ENCODE measurements at regions not wholly inside any gene's neighbourhood (a gene's known extent, or its start where the extent isn't known, plus 50 kb on each side); places are given as distances from the start of the nearest gene placed in this dataset.
"Not testable (repeated sequence)": the region's sequence is repeated elsewhere in the genome, so short reads cannot be mapped to it uniquely, and the experiment has no call there.

DNA sequence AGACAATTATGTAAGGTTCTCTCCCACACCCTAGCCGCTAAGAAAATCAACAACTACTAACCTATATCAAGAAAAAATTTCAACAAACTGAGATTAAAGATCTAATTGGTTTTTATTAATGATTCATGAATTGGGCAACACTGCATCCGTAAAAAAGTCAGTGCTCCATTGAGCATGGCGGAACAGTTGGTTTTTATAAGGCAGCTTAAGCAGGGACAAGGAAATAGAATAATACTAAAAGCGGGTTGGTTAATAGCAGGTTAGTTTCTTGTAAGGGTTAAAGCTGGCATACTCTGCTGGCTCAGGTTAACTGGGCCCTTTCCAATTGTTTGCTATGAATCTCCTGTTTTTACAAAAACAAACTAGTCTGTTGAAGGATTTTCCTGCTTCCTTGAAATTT, 202.3 kb upstream of the RASGEF1B start:
- DNase-seq (ENCODE audit: low read depth) = no peak

GRCh38 chr4:81668328-81668727, 196.6 kb upstream of the RASGEF1B start:
- not testable (repeated sequence) for DNase-seq (ENCODE audit: low read depth)

GRCh38 chr4:81667539-81667938, 195.8 kb upstream of the RASGEF1B start:
- no peak for DNase-seq (ENCODE audit: low read depth)

DNA sequence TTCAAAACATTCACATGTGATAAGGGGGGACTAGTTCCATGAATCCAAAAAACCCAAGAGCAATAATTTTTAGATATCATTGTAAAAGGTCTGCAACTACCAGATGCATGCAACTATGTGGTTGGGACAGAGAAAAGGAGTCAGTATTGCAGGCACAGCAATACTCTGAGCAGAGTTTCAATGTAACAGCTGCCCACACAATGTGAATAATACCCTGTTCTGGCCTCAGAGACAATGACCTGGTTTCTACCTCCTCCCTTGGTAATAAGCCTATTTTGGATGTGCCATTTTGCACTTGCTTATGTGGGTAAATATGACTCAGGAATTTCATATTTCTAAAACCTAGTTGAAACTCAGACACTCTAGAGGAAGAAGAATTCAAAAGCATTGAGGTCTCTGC, 194.8 kb upstream of the RASGEF1B start:
- no peak for DNase-seq (ENCODE audit: low read depth)

DNA sequence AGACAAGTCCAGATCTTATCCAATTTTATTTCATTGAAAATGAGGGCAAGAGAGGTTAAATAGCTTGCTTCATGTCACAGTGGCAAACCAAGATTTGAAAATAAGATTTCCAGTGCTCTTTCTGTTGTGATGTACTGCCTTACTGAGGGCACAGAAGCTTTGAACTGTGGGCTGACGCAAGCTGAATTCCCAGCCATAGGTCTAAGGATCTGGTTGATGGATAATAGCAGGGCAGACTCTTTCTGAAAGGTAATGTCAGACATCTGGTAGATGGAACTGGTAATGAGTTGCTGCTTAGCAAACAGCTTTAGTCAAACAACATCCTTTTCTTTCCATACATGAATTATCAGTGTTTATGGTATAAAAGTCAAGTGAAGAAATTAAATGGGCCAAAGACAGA, 193.9 kb upstream of the RASGEF1B start:
- DNase-seq (ENCODE audit: low read depth) = no peak

DNA sequence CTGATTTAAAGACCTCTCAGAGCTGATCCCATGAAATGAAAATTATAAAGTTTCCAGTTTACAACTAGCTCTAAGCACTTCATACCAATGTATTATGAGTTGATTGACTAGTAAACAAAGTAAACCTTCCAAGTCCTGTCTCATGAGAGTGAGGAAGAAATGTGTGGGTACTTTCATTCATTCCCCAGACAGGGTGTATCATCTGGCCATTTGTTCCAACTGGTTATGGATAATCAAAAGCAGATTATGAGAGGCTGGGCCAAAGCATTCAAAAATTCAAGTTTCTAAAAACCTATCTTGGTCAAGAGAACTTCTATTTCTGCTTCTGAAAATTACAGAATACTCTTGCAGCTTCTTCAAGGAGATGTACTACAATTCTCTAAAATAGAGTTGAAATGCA, 193.3 kb upstream of the RASGEF1B start:
- no peak for DNase-seq (ENCODE audit: low read depth)

DNA sequence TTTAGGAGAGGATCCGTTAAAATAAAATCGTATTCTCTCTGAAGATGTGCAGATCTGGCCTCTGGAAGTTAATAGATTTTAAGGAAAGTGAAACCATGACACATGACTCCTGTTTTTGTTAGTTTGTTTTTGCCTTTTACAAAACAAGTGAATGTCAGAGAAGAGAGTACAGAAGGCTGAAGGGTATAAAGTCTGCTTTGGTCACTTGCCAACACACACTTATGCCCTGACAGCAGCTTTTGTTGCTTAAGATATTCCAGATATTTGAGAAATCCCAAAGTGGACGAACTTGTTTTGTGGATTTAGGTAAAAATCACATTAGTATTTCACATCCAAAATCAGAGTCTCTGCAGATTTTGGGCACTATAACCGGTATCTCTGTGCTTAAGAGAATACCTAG, 192.4 kb upstream of the RASGEF1B start:
- no peak for DNase-seq (ENCODE audit: low read depth)

- DNase-seq (ENCODE audit: low read depth) = no peak
Observed at GRCh38 chr4:81663368-81663767, 191.7 kb upstream of the RASGEF1B start.

- no peak for DNase-seq (ENCODE audit: low read depth)
Observed at GRCh38 chr4:81659051-81659450, 187.3 kb upstream of the RASGEF1B start.

GRCh38 chr4:81652069-81652478, 180.4 kb upstream of the RASGEF1B start:
- no peak for DNase-seq (ENCODE audit: low read depth)

- no peak for DNase-seq (ENCODE audit: low read depth)
Observed at GRCh38 chr4:81651243-81651899, 179.7 kb upstream of the RASGEF1B start.

GRCh38 chr4:81650606-81651242, 179.0 kb upstream of the RASGEF1B start:
- no peak for DNase-seq (ENCODE audit: low read depth)

- DNase-seq (ENCODE audit: low read depth) = no peak
Observed at GRCh38 chr4:81648576-81649275, 177.0 kb upstream of the RASGEF1B start.

GRCh38 chr4:81647388-81647787, 175.7 kb upstream of the RASGEF1B start:
- no peak for DNase-seq (ENCODE audit: low read depth)

- DNase-seq (ENCODE audit: low read depth) = no peak
Observed at GRCh38 chr4:81642543-81642942, 170.8 kb upstream of the RASGEF1B start.

DNA sequence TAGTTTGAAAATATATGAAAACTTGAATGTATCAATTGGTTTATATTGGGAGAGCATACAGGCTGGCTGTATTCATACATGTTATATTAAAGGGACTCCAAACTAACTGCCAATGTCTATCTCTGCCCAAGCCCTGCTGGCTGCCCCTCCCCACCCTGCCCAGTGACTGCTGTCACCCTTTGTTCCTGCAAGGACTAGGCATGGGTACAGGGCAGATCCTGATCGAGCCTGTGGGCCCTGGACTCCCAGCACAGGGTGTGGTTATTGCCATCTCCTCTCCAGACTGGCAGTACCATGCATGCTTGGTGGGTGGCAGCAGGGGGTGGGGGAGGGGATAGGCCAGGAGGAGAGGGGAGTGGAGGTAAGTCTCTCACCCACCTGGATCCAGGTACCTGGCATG, 167.5 kb upstream of the RASGEF1B start:
- no peak for DNase-seq (ENCODE audit: low read depth)

DNA sequence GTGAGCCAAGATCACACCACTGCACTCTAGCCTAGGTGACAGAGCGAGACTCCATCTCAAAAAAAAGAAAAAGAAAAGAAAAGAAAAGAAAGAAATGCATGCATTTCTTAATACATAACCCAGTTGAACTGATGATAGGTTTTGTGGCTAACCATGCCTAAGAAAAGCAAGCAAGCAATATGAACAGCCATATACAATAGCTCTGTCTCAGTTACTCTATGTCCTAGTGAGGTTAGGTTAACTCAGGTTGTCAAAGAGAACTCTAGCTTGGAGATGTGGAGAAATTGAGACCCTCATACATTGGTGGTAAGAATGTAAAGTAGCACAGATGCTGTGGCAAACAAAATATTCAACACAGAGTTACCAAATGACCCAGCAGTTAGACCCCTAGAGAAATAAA, 167.0 kb upstream of the RASGEF1B start:
- no peak for DNase-seq (ENCODE audit: low read depth)

DNA sequence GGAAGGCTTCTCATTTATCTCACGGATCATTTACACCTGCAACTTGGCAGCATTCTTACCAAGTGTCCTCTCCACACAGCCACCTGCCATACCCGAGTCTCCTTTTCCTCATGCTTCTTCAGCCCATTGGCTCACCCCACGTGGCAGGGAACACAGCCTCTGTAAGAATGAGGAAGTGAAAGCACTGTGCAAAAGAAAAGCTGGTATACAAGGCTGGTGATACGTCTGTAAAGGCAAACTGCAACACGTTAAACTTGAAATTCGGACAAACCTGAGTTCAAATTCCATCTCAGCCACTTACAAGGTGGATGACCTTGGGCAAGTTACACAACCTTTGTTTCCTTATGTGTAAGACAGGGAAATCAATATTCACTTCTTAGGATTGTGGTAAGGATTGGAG, 164.0 kb upstream of the RASGEF1B start:
- DNase-seq (ENCODE audit: low read depth) = no peak

DNA sequence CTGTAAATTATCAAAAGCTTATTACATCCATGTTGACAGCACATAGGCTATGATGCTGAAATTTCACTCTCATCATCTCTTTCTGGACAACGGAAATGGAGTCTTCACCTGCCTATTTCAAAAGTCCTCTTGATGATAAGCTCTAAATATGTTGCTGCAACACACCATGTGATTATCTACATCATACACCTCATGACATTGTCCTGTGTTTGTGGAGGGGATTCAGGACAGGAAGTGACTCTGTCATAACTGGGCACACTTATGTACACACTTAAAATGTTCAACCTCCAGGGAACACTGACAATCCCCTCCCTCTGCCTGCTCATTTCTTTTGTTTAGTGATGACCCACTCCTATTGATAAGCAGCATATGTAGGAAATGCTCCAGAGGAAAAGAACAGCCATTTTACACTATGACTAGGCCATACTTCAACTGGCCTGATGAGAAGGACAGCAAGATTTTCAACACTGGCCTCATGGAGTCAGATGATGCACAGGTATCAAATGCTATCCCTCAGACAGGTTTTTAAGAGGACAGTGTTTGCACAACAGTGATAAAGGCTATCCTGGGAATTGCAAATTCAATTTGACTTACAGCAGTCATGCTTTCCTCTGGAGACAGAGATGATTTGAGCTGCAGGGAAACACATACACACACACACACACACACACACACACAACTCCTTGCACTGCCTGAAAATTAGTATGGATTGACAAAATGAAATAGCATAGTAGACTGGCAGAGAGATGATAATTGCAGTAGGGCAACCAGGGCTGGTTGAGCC, 163.3 kb upstream of the RASGEF1B start:
- DNase-seq (ENCODE audit: low read depth) = no peak

- DNase-seq (ENCODE audit: low read depth) = no peak
Observed at GRCh38 chr4:81634165-81634564, 162.5 kb upstream of the RASGEF1B start.

DNA sequence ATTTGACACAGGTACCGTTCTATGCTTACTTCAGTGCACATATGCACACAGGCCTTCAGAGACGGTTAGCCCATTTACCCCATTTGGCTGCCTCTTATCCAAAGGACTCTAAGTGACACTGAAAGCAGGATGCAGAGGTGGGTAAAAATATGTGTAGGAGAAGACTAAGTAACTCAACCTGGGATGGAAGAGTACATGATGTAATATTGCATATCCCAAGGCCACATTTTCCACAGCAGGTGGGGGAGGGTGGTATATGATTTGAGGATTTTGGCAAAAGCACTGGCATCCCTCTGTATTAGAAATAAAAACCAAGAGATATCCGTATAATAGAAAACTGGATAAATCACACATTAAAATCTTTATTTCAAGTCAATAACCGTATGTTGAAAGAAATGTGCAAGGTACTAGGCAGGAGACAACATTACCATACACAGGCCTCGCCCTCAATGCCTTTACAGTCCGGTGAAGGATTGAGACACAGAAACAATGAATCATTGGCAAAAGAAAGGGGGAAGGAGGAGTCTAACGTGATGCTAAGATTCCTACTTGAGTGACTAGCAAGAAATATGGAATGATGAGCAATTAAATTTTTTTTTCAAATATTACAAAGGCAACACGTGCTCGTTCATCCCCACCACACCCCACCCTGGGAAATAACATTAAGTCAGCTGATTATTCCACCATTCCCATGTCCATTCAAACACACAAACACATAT, 161.0 kb upstream of the RASGEF1B start:
- DNase-seq (ENCODE audit: low read depth) = no peak

All from LHCN-M2 (cell line).